ENCODE measurements at regions not wholly inside any gene's neighbourhood (a gene's known extent, or its start where the extent isn't known, plus 50 kb on each side); places are given as distances from the start of the nearest gene placed in this dataset.

GRCh38 chr4:96134806-96135205, 294.9 kb downstream of the PDHA2 start:
- 77% methylated on average over 2 of the region's 2 CpGs for WGBS (ENCODE audit: insufficient coverage, insufficient replicate concordance, low lambda C conversion rate, missing lambda C conversion rate)
- RAD21 ChIA-PET (ENCODE audit: unreplicated experiment) = no interaction called here
- Histone ChIP-seq H3K79me2 (ENCODE audit: control insufficient read depth, insufficient read depth, low read length) (no peaks in the 10 kb centered on the region), H4K20me1 (ENCODE audit: control insufficient read depth, insufficient read depth) (no peaks in the 10 kb centered on the region), H3K4me1 (ENCODE audit: control insufficient read depth, insufficient read depth, low read length) (no peaks in the 10 kb centered on the region), H3K9me3 (replicated peaks; ENCODE audit: control insufficient read depth, insufficient read depth, low read length) (no peaks in the 10 kb centered on the region), H3K36me3 (ENCODE audit: control insufficient read depth in 2 of 2, insufficient read depth in 2 of 2, low read length in 1 of 2) (no peaks in the 10 kb centered on the region), H3K27ac (ENCODE audit: control insufficient read depth, insufficient read depth) (no peak overlapping the region), H3K9ac (ENCODE audit: control insufficient read depth, insufficient read depth, low read length) (no peak overlapping the region), H3K4me2 (ENCODE audit: control insufficient read depth, insufficient read depth) (no peak overlapping the region), H3K27me3 (replicated peaks in 1 of 2; ENCODE audit: control insufficient read depth in 2 of 2, insufficient read depth in 2 of 2, low read length in 1 of 2) (no peaks in the 10 kb centered on the region), H2AFZ (ENCODE audit: control insufficient read depth, low read depth, low read length) (no peak overlapping the region), H3K4me3 (no peak overlapping the region)
- FAIRE-seq = no peak
- SMC1A ChIA-PET (ENCODE audit: uncharacterized antibody, unreplicated experiment) = no interaction called here
- BruUV-seq (replicated peaks) = no TSS peak
- in situ Hi-C loops (cut with MboI) = no loop called here
- no peak for ATAC-seq
- POLR2A ChIA-PET = no interaction called here
- TF ChIP-seq ZBTB4 (CRISPR knock-in tag; IDR thresholded peaks at IDR 0.05) = no peak
- no peak for TF ChIP-seq SIN3A (IDR thresholded peaks at IDR 0.05; ENCODE audit: low read depth, low read length)
- no peak for TF ChIP-seq STAT3 (IDR thresholded peaks at IDR 0.05; ENCODE audit: low read depth, low read length)
- no peak for TF ChIP-seq TCF3 (IDR thresholded peaks at IDR 0.05; ENCODE audit: borderline replicate concordance, insufficient read depth, low read depth, low read length)
- no peak for TF ChIP-seq PKNOX1 (IDR thresholded peaks at IDR 0.05)
- TF ChIP-seq ELK1 (IDR thresholded peaks at IDR 0.05; ENCODE audit: low read depth, low read length) = no peak
- TF ChIP-seq FOXM1 (IDR thresholded peaks at IDR 0.05; ENCODE audit: low read depth, low read length) = no peak
- TF ChIP-seq POU2F2 (IDR thresholded peaks at IDR 0.05; ENCODE audit: borderline replicate concordance, low read depth, low read length) = no peak
- no peak for TF ChIP-seq RAD21 (IDR thresholded peaks at IDR 0.05; ENCODE audit: insufficient read depth, low read depth, low read length)
- no peak for TF ChIP-seq JUNB (IDR thresholded peaks at IDR 0.05)
- TF ChIP-seq GATAD2B (conservative IDR thresholded peaks at IDR 0.05; ENCODE audit: low read depth) = no peak
- TF ChIP-seq SP1 (IDR thresholded peaks at IDR 0.05; ENCODE audit: low read depth, low read length) = no peak
- TF ChIP-seq ZNF207 (IDR thresholded peaks at IDR 0.05; ENCODE audit: borderline replicate concordance) = no peak
- no peak for TF ChIP-seq POLR2AphosphoS2 (IDR thresholded peaks at IDR 0.05; ENCODE audit: low read depth, low read length)
- TF ChIP-seq RAD51 (IDR thresholded peaks at IDR 0.05) = no peak
- TF ChIP-seq RELA (IDR thresholded peaks at IDR 0.05; ENCODE audit: borderline replicate concordance, partially characterized antibody) = no peak
- no peak for TF ChIP-seq ASH2L (IDR thresholded peaks at IDR 0.05; ENCODE audit: borderline replicate concordance, low read depth)
- no peak for TF ChIP-seq NBN (IDR thresholded peaks at IDR 0.05)
- no peak for DNase-seq (ENCODE audit: low read depth, low spot score)
- CTCF ChIA-PET = no interaction called here
- intact Hi-C loops (cut with micrococcal nuclease; ENCODE audit: unreplicated experiment) = no loop called here

Measured in GM12878 (cell line).